GM13977 (cell line): ENCODE measurements at regions not wholly inside any gene's neighbourhood (a gene's known extent, or its start where the extent isn't known, plus 50 kb on each side); places are given as distances from the start of the nearest gene placed in this dataset.
"Not testable (repeated sequence)": the region's sequence is repeated elsewhere in the genome, so short reads cannot be mapped to it uniquely, and the experiment has no call there.

Experiments
- DNase-seq: peaks from one replicate; pipeline ENCODE4 v3.0.0; 2012; ENCODE audit warnings: low spot score
- CTCF ChIP-seq: IDR thresholded peaks from 2 replicates; pipeline ENCODE4 v1.5.1; 2012; ENCODE audit warnings: mild to moderate bottlenecking, control low read depth; ENCODE audit not compliant: insufficient read depth; ENCODE audit errors: extremely low read depth, missing control alignments
- in situ Hi-C: fragments of 300-500 bp; cut with MboI; formaldehyde crosslinking; loops from one replicate; pipeline ENCODE4 v1.12.0; 2022; ENCODE audit warnings: low sequenced_read_pairs, low pct_unique_long_range_greater_than_20kb, mixed read lengths, inconsistent platforms; ENCODE audit not compliant: unreplicated experiment

DNA sequence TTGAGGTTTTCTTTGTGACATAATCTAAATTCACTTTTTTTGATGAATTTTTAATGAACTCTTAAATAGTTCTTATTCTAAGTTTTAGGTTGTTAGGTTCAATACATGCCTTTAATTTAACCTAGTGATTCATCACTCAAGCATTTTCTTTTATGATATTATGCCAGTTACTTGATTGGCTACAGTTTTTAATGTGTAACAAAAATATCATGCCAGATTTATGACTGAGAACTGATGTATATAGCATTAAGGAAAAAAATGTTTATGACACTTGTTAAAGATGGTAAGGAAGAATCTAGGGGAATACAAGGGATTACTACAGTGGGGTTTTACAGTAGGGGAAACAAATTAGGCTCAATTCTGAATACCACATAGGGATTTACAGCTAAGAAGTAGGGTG lies 103.1 kb downstream of the VGLL3 start:
- in situ Hi-C loops: no loop called here
- TF ChIP-seq CTCF: no peak
- DNase-seq: no peak

DNA sequence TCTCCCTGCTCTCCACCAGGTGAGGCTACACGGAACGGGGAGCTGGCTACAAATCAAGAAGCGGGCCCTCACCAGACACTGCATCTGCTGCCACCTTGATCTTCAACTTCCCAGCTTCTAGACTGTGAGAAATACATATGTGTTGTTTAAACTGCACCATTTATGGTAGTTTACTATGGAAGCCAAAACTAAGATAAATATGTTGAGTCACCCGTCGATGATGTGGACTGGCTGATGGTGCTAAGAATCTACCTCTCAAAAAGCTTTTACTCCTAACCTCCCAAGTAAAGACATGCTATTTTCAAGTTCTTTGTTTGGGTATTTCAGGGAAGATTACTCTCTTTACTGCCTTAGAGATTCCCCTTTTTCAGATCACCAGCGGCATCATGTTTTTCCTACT lies 110.9 kb downstream of the VGLL3 start:
- no peak for TF ChIP-seq CTCF
- DNase-seq: no peak
- in situ Hi-C loops: no loop called here

GRCh38 chr3:86876504-86877181 lies 114.3 kb downstream of the VGLL3 start:
- in situ Hi-C loops: not testable (repeated sequence)

DNA sequence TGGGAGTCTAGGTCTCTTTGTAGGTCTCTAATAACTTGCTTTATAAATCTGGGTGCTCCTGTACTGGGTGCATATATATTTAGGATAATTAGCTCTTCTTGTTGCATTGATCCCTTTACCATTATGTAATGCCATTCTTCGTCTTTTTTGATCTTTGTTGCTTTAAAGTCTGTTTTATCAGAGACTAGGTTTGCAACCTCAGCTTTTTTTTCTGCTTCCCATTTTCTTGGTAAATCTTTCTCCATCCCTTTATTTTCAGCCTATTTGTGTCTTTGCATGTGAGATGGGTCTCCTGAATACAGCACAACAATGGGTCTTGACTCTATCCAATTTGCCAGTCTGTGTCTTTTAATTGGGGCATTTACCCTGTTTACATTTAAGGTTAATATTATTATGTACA lies 116.2 kb downstream of the VGLL3 start:
- in situ Hi-C loops, DNase-seq: not testable (repeated sequence)

More at GRCh38 chr3:86876504-86877181, 114.3 kb downstream of the VGLL3 start:
- DNase-seq: not testable (repeated sequence)

- in situ Hi-C loops: no loop called here
- no peak for DNase-seq
- TF ChIP-seq CTCF: no peak
Measured at GRCh38 chr3:86869566-86869965, 121.4 kb downstream of the VGLL3 start.

DNA sequence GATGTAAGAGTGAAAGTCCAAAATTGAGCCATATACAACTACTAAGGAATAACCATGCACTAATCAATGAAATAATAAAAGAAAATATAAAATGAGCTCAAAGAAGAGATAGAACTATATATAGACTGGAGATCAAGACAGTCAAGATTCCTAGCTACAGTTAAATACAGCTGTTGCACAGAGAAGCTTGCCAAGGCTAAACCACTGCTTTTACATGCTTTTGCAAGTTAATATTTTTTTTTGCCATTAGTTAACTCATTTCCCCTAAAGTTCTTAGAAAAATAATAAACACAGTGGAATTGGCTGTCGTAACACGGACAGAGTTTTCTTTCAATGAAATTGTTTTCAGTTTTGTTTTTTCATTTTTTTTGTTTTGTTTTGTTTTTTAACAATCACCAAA lies 123.0 kb downstream of the VGLL3 start:
- TF ChIP-seq CTCF: no peak
- DNase-seq: no peak
- in situ Hi-C loops: no loop called here

DNA sequence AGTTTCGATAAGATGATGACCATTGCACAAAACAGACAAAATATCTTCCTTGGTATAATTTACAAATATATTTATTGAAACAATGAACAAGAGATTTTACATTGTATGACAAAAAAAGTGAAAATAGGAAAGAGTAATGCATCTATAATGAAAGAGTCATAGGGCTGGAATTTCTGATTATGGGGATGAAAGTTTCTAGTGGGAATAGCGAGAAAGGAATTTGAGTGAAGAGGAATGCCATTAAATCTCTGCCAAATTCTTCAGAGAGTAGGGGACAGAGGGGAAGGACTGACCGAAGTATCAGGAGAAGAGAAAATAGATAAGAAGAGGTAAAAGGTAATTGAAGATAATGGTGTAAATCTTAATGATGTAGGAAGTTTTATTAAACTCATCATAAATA lies 125.4 kb downstream of the VGLL3 start:
- TF ChIP-seq CTCF: no peak
- in situ Hi-C loops: no loop called here
- no peak for DNase-seq

DNA sequence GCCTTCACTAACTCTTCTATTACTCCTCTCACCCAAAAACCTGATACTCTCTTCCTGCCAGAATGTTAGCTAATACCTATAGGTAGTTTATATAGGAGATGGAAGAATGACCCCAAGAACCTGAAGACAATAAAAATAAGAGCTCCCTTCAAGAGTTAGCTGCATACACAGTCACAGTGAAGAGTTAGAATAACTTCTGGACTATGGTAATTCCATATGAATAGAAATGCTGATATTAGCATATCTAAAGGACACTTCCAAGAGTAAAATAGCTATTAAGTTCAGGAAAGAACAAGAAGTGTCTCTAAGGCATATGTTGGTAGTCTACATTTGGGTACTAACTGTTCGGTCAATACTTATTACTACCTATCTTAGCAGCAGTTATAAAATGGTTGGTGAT lies 134.2 kb downstream of the VGLL3 start:
- in situ Hi-C loops: no loop called here
- no peak for TF ChIP-seq CTCF
- no peak for DNase-seq
